ENCODE measurements at regions not wholly inside any gene's neighbourhood (a gene's known extent, or its start where the extent isn't known, plus 50 kb on each side); places are given as distances from the start of the nearest gene placed in this dataset.
A peak's percentile ranks its signal among the peaks of the same experiment; 100 is the strongest.

DNA sequence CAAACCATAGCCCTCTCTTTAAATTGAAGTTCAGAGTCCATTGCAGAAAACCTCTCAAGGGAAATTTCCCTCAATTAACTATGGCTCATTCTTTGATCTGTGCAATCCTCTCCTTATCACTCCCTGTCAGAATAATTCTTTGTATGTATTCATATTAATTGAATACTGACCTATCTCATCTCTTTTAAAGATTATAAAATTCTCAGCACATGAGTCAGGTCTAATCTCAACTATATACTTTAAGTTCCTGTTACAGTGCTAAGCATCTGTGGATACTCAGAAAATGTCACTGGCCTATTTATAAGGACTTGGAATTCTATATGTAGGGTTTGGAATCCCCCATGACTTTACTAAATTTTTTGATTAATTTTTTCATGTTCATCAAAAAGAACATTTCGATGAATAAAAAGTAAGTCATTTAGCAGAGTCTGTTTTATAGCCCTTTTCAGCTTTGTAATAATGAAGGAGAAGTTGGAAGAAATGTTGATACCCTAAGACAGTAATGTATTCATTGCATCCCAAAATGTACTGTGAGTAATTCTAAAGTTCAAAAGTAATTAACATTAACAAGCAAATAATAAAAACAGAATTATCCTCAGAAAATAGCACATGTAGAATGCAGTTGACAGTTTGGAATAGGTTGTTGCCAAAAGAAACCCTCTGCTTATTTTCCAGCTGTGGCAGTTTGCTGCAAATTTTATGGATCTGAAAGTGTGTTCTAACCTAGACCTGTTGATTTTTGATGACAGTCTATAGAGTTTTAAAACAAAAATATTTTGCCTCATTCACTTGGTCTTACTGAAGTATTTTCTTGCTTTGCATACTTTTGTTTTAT lies 503.4 kb upstream of the CBLB start:
- TF ChIP-seq TAF1 (IDR thresholded peaks at IDR 0.05; ENCODE audit: low read depth, low read length) (no peak), PAX5 (IDR thresholded peaks at IDR 0.05; ENCODE audit: insufficient read depth, low read length, severe bottlenecking) (no peak), POLR2A (IDR thresholded peaks at IDR 0.05; ENCODE audit: low read depth, low read length) (no peak), POLR2AphosphoS5 (IDR thresholded peaks at IDR 0.05; ENCODE audit: low read depth, low read length) (no peak), POU2F2 (IDR thresholded peaks at IDR 0.05; ENCODE audit: low read depth, low read length) (no peak), SPI1 (IDR thresholded peaks at IDR 0.05; ENCODE audit: low read depth, low read length) (no peak)
- DNase-seq (ENCODE audit: insufficient read length, low spot score) (no peak), FAIRE-seq (no peak)

DNA sequence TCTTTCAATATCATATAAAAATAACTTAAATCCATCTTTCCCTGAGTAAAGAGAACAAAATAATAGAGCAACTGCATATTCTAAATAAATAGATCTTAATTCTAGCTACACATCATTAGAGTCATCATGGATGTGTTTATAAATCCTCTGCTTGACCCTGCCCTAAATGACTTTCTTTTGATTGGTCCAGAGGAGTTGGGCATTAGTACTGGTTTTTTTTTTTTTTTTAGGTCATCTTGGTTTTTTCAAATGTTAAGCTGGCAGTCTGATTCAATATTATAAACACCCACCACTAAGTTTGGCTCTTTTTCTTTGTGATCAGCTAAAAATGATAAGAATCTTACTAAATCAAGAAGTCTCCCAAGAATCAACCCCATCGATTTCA lies 504.0 kb upstream of the CBLB start:
- FAIRE-seq (no peak), DNase-seq (ENCODE audit: insufficient read length, low spot score) (no peak)
- TF ChIP-seq POU2F2 (IDR thresholded peaks at IDR 0.05; ENCODE audit: low read depth, low read length) (no peak), PAX5 (IDR thresholded peaks at IDR 0.05; ENCODE audit: insufficient read depth, low read length, severe bottlenecking) (no peak), TAF1 (IDR thresholded peaks at IDR 0.05; ENCODE audit: low read depth, low read length) (no peak), POLR2A (IDR thresholded peaks at IDR 0.05; ENCODE audit: low read depth, low read length) (no peak), SPI1 (IDR thresholded peaks at IDR 0.05; ENCODE audit: low read depth, low read length) (no peak), POLR2AphosphoS5 (IDR thresholded peaks at IDR 0.05; ENCODE audit: low read depth, low read length) (no peak)

DNA sequence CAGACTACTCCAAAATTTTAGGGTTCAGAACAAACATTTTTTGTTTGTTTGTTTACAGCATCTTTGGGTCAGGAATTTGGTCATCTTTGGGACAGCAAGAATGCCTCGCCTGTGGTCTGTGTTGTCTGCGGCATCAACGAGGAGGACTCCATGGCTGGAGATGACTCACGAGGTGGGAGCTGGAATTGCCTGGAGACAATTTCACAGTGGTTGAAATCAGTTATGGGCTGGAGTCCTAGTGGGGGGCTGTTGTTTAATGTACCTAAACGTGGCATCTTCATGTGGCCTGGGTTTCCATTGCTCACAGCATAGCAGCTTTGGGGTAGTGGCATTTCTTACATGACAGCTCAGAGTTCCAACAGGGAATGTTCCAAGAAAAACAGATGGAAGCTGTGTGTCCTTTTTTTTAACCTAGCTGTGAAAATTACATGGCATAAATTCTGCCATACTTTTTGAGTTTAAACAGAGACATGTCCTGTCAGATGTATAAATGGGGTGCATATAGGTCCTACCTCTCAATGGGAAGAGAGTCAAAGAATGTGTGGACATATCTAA lies 507.3 kb upstream of the CBLB start:
- no peak for DNase-seq (ENCODE audit: insufficient read length, low spot score)
- no peak for FAIRE-seq
- TF ChIP-seq POU2F2 (IDR thresholded peaks at IDR 0.05; ENCODE audit: low read depth, low read length) (no peak), POLR2A (IDR thresholded peaks at IDR 0.05; ENCODE audit: low read depth, low read length) (no peak), PAX5 (IDR thresholded peaks at IDR 0.05; ENCODE audit: insufficient read depth, low read length, severe bottlenecking) (no peak), POLR2AphosphoS5 (IDR thresholded peaks at IDR 0.05; ENCODE audit: low read depth, low read length) (no peak), TAF1 (IDR thresholded peaks at IDR 0.05; ENCODE audit: low read depth, low read length) (no peak), SPI1 (IDR thresholded peaks at IDR 0.05; ENCODE audit: low read depth, low read length) (no peak)

DNA sequence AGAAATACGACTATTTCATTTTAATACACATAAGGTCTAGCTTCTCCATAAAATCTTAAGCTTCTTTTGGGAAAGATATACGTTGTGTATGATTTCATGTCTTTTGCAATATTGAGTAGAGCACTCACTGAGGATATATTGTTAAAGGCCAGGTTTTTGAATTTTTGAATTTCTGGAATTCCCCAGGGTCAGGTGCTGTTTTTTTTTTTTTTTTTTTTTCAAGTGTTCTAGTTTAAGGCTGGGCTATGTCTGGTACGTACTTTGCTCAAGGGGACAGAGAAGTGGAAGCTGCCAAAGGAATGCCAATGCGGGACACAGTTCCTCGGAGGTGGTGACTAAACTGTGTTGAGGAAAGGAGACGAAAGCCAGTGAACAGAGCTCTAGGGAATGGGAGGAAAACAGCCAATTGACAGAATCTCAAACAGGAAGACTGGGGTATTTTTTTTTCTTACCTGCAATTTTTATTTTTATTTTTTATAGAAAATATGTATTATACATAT lies 510.5 kb upstream of the CBLB start:
- FAIRE-seq (no peak), DNase-seq (ENCODE audit: insufficient read length, low spot score) (no peak)
- TF ChIP-seq SPI1 (IDR thresholded peaks at IDR 0.05; ENCODE audit: low read depth, low read length) (no peak), TAF1 (IDR thresholded peaks at IDR 0.05; ENCODE audit: low read depth, low read length) (no peak), PAX5 (IDR thresholded peaks at IDR 0.05; ENCODE audit: insufficient read depth, low read length, severe bottlenecking) (no peak), POU2F2 (IDR thresholded peaks at IDR 0.05; ENCODE audit: low read depth, low read length) (no peak), POLR2A (IDR thresholded peaks at IDR 0.05; ENCODE audit: low read depth, low read length) (no peak), POLR2AphosphoS5 (IDR thresholded peaks at IDR 0.05; ENCODE audit: low read depth, low read length) (no peak)

DNA sequence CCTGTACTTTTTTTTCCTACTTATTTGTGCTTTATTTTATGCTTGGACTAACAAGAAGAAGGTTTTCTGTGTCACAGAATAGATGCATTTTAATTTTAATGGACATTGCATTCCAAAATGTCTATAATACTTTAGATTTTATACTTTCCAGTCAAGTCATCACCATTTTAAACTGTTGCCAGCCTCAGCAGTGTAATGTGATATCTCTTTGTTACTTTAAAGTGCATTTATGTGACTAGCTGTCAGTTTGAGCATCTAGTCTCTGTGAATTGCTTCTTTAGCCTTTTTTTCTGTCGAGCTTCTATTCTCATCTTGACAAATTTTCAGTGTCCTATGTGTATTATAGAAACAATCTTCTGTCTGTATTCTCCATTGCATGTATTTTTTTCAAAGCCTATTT lies 511.4 kb upstream of the CBLB start:
- DNase-seq (ENCODE audit: insufficient read length, low spot score) (no peak), FAIRE-seq (no peak)
- TF ChIP-seq PAX5 (IDR thresholded peaks at IDR 0.05; ENCODE audit: insufficient read depth, low read length, severe bottlenecking), result no peak
- no peak for TF ChIP-seq TAF1 (IDR thresholded peaks at IDR 0.05; ENCODE audit: low read depth, low read length)
- no peak for TF ChIP-seq POLR2AphosphoS5 (IDR thresholded peaks at IDR 0.05; ENCODE audit: low read depth, low read length)
- TF ChIP-seq SPI1 (IDR thresholded peaks at IDR 0.05; ENCODE audit: low read depth, low read length), result no peak
- TF ChIP-seq POLR2A (IDR thresholded peaks at IDR 0.05; ENCODE audit: low read depth, low read length), result no peak
- TF ChIP-seq POU2F2 (IDR thresholded peaks at IDR 0.05; ENCODE audit: low read depth, low read length), result no peak

DNA sequence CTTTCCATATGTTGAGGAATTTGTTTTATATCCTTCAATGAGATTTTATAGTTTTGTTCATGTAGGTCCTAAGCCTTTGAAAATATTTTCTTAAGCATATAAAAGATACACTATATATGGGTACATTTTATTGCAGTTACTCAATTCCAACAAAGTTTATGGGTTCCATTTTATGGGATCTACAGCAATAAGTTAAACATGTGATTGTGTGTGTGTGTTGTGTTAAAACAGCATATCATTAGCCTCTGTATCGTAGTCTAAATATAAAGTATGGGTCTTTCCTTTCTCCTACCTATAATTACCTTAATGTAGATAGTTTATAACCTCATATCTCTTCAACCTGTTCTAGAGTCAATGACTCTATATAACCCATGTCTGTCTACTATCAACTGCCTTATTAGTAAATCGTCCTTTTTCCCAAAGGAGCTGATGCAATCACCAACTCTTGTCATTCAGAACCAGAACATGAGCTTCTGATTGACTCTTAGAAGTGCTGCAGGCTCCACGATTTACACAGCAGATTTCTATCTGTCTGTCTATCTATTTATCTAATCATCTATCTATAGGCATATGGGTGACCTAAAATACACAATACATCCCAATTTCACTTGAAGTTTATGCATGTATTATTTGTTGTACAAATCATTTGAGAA lies 512.6 kb upstream of the CBLB start:
- FAIRE-seq, result no peak

DNA sequence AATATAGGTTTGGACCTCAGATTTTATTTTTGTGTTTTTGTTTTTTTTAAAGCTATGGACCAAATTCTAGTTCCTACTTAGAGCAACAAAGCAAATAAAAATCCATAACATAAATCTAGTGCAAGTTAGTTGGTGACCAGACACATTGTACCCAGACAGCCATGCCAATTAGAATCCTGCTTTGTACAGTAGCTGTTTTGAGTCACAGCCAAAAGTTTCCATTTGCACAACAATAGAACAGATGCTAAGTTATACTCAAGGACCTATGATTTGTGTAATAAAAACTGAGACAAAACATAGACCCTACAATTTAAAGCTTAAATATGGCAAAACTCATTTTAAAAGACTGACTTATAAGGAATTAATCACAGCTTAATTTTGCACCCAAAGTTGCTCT lies 513.1 kb upstream of the CBLB start:
- DNase-seq (ENCODE audit: insufficient read length, low spot score), result no peak
- TF ChIP-seq POLR2AphosphoS5 (IDR thresholded peaks at IDR 0.05; ENCODE audit: low read depth, low read length) (no peak), POU2F2 (IDR thresholded peaks at IDR 0.05; ENCODE audit: low read depth, low read length) (no peak), TAF1 (IDR thresholded peaks at IDR 0.05; ENCODE audit: low read depth, low read length) (no peak)
- no peak for FAIRE-seq

More for the DNA sequence above, 512.6 kb upstream of the CBLB start:
- TF ChIP-seq POLR2AphosphoS5 (IDR thresholded peaks at IDR 0.05; ENCODE audit: low read depth, low read length), result no peak
- TF ChIP-seq SPI1 (IDR thresholded peaks at IDR 0.05; ENCODE audit: low read depth, low read length), result no peak
- no peak for TF ChIP-seq TAF1 (IDR thresholded peaks at IDR 0.05; ENCODE audit: low read depth, low read length)
- TF ChIP-seq PAX5 (IDR thresholded peaks at IDR 0.05; ENCODE audit: insufficient read depth, low read length, severe bottlenecking), result no peak
- TF ChIP-seq POU2F2 (IDR thresholded peaks at IDR 0.05; ENCODE audit: low read depth, low read length), result no peak
- TF ChIP-seq POLR2A (IDR thresholded peaks at IDR 0.05; ENCODE audit: low read depth, low read length), result no peak
- DNase-seq (ENCODE audit: insufficient read length, low spot score), result no peak

DNA sequence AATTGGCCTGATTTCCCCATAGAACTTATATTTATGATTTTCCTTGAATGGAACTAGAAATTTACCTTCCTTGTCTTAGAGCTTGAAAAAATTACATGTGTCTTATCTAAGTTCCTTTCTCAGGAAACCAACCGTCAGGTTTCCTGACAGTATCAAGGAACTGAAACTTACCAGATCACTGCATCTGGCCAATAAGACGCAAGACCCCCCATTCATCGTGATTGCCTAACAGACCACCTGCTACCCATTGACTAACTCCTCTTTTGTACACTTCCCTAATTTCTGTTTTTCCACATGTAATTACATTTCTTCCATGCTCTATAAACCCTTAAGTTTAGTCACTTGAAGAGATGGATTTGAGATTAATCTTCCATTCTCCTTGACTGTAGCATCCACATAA lies 517.2 kb upstream of the CBLB start:
- DNase-seq (ENCODE audit: insufficient read length, low spot score) (no peak), FAIRE-seq (no peak)
- peak; percentile 70 for TF ChIP-seq SPI1 (IDR thresholded peaks at IDR 0.05; ENCODE audit: low read depth, low read length)
- TF ChIP-seq PAX5 (IDR thresholded peaks at IDR 0.05; ENCODE audit: insufficient read depth, low read length, severe bottlenecking), result no peak

DNA sequence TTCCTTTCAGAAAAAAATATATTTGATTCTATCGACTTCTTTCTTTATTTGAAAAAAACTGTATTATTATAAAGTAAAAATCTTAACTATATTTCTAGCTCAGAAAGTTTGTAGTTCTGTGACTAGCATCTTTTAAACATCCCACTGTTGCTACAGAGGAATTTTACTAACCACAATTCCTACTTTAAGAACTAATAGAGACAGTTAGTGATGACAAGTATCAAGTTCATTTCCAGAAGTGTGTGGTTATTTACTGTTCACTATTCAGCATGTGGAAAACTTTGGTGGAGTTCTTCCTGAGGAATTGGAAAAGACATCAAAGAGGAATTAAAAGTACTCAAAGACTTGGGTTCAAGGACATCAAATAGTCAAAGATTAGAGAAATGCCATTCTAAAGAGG lies 524.1 kb upstream of the CBLB start:
- DNase-seq (ENCODE audit: insufficient read length, low spot score) (no peak), FAIRE-seq (no peak)
- no peak for TF ChIP-seq TAF1 (IDR thresholded peaks at IDR 0.05; ENCODE audit: low read depth, low read length)
- TF ChIP-seq POU2F2 (IDR thresholded peaks at IDR 0.05; ENCODE audit: low read depth, low read length), result no peak
- no peak for TF ChIP-seq POLR2A (IDR thresholded peaks at IDR 0.05; ENCODE audit: low read depth, low read length)
- TF ChIP-seq SPI1 (IDR thresholded peaks at IDR 0.05; ENCODE audit: low read depth, low read length), result no peak
- TF ChIP-seq POLR2AphosphoS5 (IDR thresholded peaks at IDR 0.05; ENCODE audit: low read depth, low read length), result no peak
- no peak for TF ChIP-seq PAX5 (IDR thresholded peaks at IDR 0.05; ENCODE audit: insufficient read depth, low read length, severe bottlenecking)

All from GM12891 (cell line).